ENCODE measurements at regions not wholly inside any gene's neighbourhood (a gene's known extent, or its start where the extent isn't known, plus 50 kb on each side); places are given as distances from the start of the nearest gene placed in this dataset.

DNA sequence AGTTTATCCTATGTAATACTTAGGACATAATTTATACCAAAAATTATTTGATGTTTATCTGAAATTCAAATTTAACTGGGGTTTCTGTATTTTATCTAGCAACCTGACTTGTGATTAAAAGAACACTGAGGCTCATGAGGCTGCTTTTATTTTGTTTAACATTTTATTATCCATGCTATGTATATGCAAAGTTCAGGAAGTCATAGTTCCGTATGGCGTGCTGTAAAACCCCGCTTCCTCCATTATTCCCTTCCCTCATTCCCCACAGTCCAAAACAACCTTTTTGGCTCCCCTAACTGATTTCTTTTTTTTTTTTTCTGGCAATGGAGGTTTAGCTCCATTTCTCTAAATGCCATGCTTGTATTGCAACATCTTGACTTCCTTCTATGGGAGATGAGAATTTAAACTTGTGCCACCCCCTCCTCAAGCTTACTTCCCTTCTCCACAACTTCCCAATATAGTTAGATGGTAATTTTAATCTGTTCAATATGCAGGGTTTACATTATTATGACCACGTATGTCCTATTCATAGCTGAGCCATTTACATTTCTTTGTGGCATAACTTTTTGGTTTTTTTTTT is 138.0 kb upstream of the DNAH14 start:
- no peak for TF ChIP-seq CTCF (IDR thresholded peaks at IDR 0.05)
- Mint-ChIP-seq H3K27me3 (ENCODE audit: low read depth in 3 of 3) (peaks cover 0 to 1% (median 0%) of the 10 kb centered on the region in 3 donors), H3K36me3 (no peaks in the 10 kb centered on the region), H3K27ac (peak overlapping the region in 6 of 7 donors; percentile 14 to 86 (median 72)), H3K9me3 (peaks cover 8 to 23% (median 20%) of the 10 kb centered on the region in 7 donors), H3K4me1 (peaks cover 21% of the 10 kb centered on the region), H3K4me3 (peak overlapping the region in 1 of 2 donors; percentile 72)
- peaks cover 9 to 17% of the 10 kb centered on the region in 2 donors for H3K4me1 ChIP-seq (ENCODE audit: control insufficient read depth in 1 of 2, insufficient read depth in 2 of 2, low read length in 2 of 2)
- no peaks in the 10 kb centered on the region for H3K79me2 ChIP-seq (ENCODE audit: insufficient read depth, low read length)
- H3K36me3 ChIP-seq (replicated peaks in 1 of 2; ENCODE audit: control insufficient read depth in 1 of 2, insufficient read depth in 2 of 2, low read length in 2 of 2): no peaks in the 10 kb centered on the region
- no peaks in the 10 kb centered on the region for H3K27me3 ChIP-seq (ENCODE audit: control insufficient read depth in 2 of 2, insufficient read depth in 2 of 2, low read length in 2 of 2)
- peak overlapping the region; percentile 30 for H3K4me2 ChIP-seq (replicated peaks; ENCODE audit: extremely low read depth, low read length, poor library complexity, severe bottlenecking)
- WGBS (ENCODE audit: insufficient coverage): no CpG with 5 or more reads among the region's 4 CpGs
- intact Hi-C loops (cut with micrococcal nuclease): no loop called here
- peak; percentile 11 to 41 (median 35) for DNase-seq
- no peak overlapping the region for H3K27ac ChIP-seq (ENCODE audit: low read depth in 1 of 2, low read length in 2 of 2)
- H2AFZ ChIP-seq (ENCODE audit: insufficient read depth, low read depth, low read length, poor library complexity, severe bottlenecking): no peak overlapping the region
- no peak overlapping the region for H3K9ac ChIP-seq (ENCODE audit: insufficient read depth, low read length, poor library complexity, severe bottlenecking)
- no peaks in the 10 kb centered on the region for H4K20me1 ChIP-seq (ENCODE audit: insufficient read depth, low read length)
- H3K4me3 ChIP-seq (replicated peaks in 1 of 3; ENCODE audit: low read depth in 2 of 3, low read length in 3 of 3): no peak overlapping the region
- H3K9me3 ChIP-seq (replicated peaks in 1 of 2; ENCODE audit: control insufficient read depth in 1 of 2, insufficient read depth in 1 of 2, low read length in 2 of 2): peaks cover 0 to 23% of the 10 kb centered on the region in 2 donors

- H3K27me3 Mint-ChIP-seq (ENCODE audit: low read depth in 3 of 3): peaks cover 0 to 3% (median 1%) of the 10 kb centered on the region in 3 donors
- peaks cover 6 to 14% (median 10%) of the 10 kb centered on the region in 7 donors for H3K9me3 Mint-ChIP-seq
- TF ChIP-seq CTCF (IDR thresholded peaks at IDR 0.05): no peak
- no peak overlapping the region for H2AFZ ChIP-seq (ENCODE audit: insufficient read depth, low read depth, low read length, poor library complexity, severe bottlenecking)
- H3K4me1 Mint-ChIP-seq: peaks cover 14% of the 10 kb centered on the region
- no peaks in the 10 kb centered on the region for H4K20me1 ChIP-seq (ENCODE audit: insufficient read depth, low read length)
- H3K4me3 Mint-ChIP-seq: no peak overlapping the region
- H3K9me3 ChIP-seq (replicated peaks in 1 of 2; ENCODE audit: control insufficient read depth in 1 of 2, insufficient read depth in 1 of 2, low read length in 2 of 2): peaks cover 0 to 10% of the 10 kb centered on the region in 2 donors
- no peak overlapping the region for H3K27ac ChIP-seq (ENCODE audit: low read depth in 1 of 2, low read length in 2 of 2)
- no peaks in the 10 kb centered on the region for H3K27me3 ChIP-seq (ENCODE audit: control insufficient read depth in 2 of 2, insufficient read depth in 2 of 2, low read length in 2 of 2)
- H3K4me3 ChIP-seq (replicated peaks in 1 of 3; ENCODE audit: low read depth in 2 of 3, low read length in 3 of 3): no peak overlapping the region
- no peak overlapping the region for H3K4me2 ChIP-seq (replicated peaks; ENCODE audit: extremely low read depth, low read length, poor library complexity, severe bottlenecking)
- WGBS (ENCODE audit: insufficient coverage): 79% methylated on average over 2 of the region's 2 CpGs
- no peaks in the 10 kb centered on the region for H3K79me2 ChIP-seq (ENCODE audit: insufficient read depth, low read length)
- no peak for DNase-seq
- H3K27ac Mint-ChIP-seq: no peak overlapping the region
- H3K36me3 ChIP-seq (replicated peaks in 1 of 2; ENCODE audit: control insufficient read depth in 1 of 2, insufficient read depth in 2 of 2, low read length in 2 of 2): no peaks in the 10 kb centered on the region
- no peaks in the 10 kb centered on the region for H3K36me3 Mint-ChIP-seq
- intact Hi-C loops (cut with micrococcal nuclease): no loop called here
- H3K9ac ChIP-seq (ENCODE audit: insufficient read depth, low read length, poor library complexity, severe bottlenecking): no peak overlapping the region
- H3K4me1 ChIP-seq (ENCODE audit: control insufficient read depth in 1 of 2, insufficient read depth in 2 of 2, low read length in 2 of 2): peaks cover 5 to 12% of the 10 kb centered on the region in 2 donors
Measured at GRCh38 chr1:224795591-224795990, 133.9 kb upstream of the DNAH14 start.

Data from CD14-positive monocyte (primary cell).